ENCODE measurements at regions not wholly inside any gene's neighbourhood (a gene's known extent, or its start where the extent isn't known, plus 50 kb on each side); places are given as distances from the start of the nearest gene placed in this dataset.
"Not testable (repeated sequence)": the region's sequence is repeated elsewhere in the genome, so short reads cannot be mapped to it uniquely, and the experiment has no call there.

DNA sequence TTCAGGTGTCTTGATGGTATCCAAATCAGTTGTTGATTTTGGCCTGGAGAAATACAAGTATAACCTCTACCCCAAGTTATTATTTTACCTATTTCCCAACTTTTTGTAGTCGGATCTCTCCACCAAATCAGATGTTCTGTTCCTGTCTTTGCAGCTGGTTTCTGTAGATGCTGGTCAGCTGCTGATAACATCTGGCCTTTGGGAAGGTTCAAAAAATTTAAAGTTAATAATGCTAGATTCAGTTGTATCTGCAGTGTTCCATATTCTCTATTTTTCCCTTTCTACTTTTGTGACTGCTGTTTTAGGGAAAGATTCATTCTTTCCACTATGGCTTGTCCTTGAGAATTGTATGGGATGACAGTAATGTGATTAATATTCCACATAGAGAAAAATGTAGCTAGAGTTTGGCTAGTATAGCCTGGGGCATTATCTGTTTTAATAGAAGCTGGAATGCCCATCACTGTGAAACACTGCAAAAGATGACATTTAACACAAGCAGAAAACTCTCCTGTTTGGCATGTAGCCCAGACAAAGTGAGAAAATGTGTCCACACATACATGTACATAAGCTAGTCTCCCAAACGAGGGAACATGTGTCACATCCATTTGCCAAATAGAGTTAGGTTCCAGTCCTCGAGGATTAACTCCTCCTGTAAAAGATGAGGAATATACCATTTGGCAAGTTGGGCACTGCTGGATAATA is 99.2 kb downstream of the ZNF100 start:
- H3K27ac ChIP-seq (ENCODE audit: low read length, poor library complexity, severe bottlenecking), result not testable (repeated sequence)
- WGBS, result 47% methylated on average over 3 of the region's 3 CpGs

GRCh38 chr19:21655540-21656126 is 111.7 kb downstream of the ZNF100 start:
- no peaks in the 10 kb centered on the region for H3K27me3 ChIP-seq (ENCODE audit: control insufficient read depth in 1 of 2, insufficient read depth in 1 of 2, low read length in 2 of 2)
- no peak overlapping the region for H4K91ac ChIP-seq (ENCODE audit: low read length)
- peaks cover 49% of the 10 kb centered on the region for H3K9me3 ChIP-seq (ENCODE audit: control insufficient read depth, low read length)
- H2AFZ ChIP-seq (ENCODE audit: low read depth, low read length), result no peak overlapping the region
- no peak overlapping the region for H3K18ac ChIP-seq (ENCODE audit: low read depth in 1 of 2, low read length in 2 of 2)
- H2AK5ac ChIP-seq (ENCODE audit: low read length, severe bottlenecking), result no peak overlapping the region
- no peaks in the 10 kb centered on the region for H3K36me3 ChIP-seq (ENCODE audit: control insufficient read depth in 1 of 2, insufficient read depth in 2 of 2, low read depth in 1 of 2, low read length in 2 of 2)
- no peak overlapping the region for H2BK12ac ChIP-seq (ENCODE audit: low read length in 2 of 2)
- H3K14ac ChIP-seq (ENCODE audit: low read length in 2 of 2), result no peak overlapping the region
- no peaks in the 10 kb centered on the region for H3K4me1 ChIP-seq (ENCODE audit: control insufficient read depth, insufficient read depth, low read depth, low read length)
- no peak overlapping the region for H3K27ac ChIP-seq (ENCODE audit: low read length, poor library complexity, severe bottlenecking)
- H2BK5ac ChIP-seq (ENCODE audit: low read depth, low read length, poor library complexity, severe bottlenecking), result no peak overlapping the region
- no peak overlapping the region for H2BK120ac ChIP-seq (ENCODE audit: low read depth, low read length)
- DNase-seq, result no peak
- no peak overlapping the region for H3K23ac ChIP-seq (ENCODE audit: low read length in 2 of 2)
- 67% methylated on average over 3 of the region's 3 CpGs for WGBS
- no peak overlapping the region for H3K4ac ChIP-seq (ENCODE audit: low read depth in 1 of 2, low read length in 2 of 2)
- no peak overlapping the region for H4K8ac ChIP-seq (ENCODE audit: low read length)
- H3K4me3 ChIP-seq (ENCODE audit: insufficient read depth in 1 of 2, low read depth in 1 of 2, low read length in 2 of 2), result no peak overlapping the region
- H2BK15ac ChIP-seq (ENCODE audit: low read depth, poor library complexity, severe bottlenecking), result no peak overlapping the region
- no peaks in the 10 kb centered on the region for H3K79me1 ChIP-seq (replicated peaks; ENCODE audit: low read length, poor library complexity, severe bottlenecking)
- H3K4me2 ChIP-seq (ENCODE audit: low read length, poor library complexity, severe bottlenecking), result no peak overlapping the region
- no peak overlapping the region for H3K9ac ChIP-seq (ENCODE audit: low read length)

More for the DNA sequence above, 99.2 kb downstream of the ZNF100 start:
- not testable (repeated sequence) for H3K14ac ChIP-seq (ENCODE audit: low read length in 2 of 2); H2BK15ac ChIP-seq (ENCODE audit: low read depth, poor library complexity, severe bottlenecking); H3K4me2 ChIP-seq (ENCODE audit: low read length, poor library complexity, severe bottlenecking); H2BK5ac ChIP-seq (ENCODE audit: low read depth, low read length, poor library complexity, severe bottlenecking); H3K79me1 ChIP-seq (replicated peaks; ENCODE audit: low read length, poor library complexity, severe bottlenecking); DNase-seq; H3K36me3 ChIP-seq (ENCODE audit: control insufficient read depth in 1 of 2, insufficient read depth in 2 of 2, low read depth in 1 of 2, low read length in 2 of 2); H3K18ac ChIP-seq (ENCODE audit: low read depth in 1 of 2, low read length in 2 of 2); H2BK120ac ChIP-seq (ENCODE audit: low read depth, low read length); H4K8ac ChIP-seq (ENCODE audit: low read length); H3K23ac ChIP-seq (ENCODE audit: low read length in 2 of 2); H3K4ac ChIP-seq (ENCODE audit: low read depth in 1 of 2, low read length in 2 of 2); H2BK12ac ChIP-seq (ENCODE audit: low read length in 2 of 2); H3K4me1 ChIP-seq (ENCODE audit: control insufficient read depth, insufficient read depth, low read depth, low read length); H3K9ac ChIP-seq (ENCODE audit: low read length); H3K27me3 ChIP-seq (ENCODE audit: control insufficient read depth in 1 of 2, insufficient read depth in 1 of 2, low read length in 2 of 2); H3K4me3 ChIP-seq (ENCODE audit: insufficient read depth in 1 of 2, low read depth in 1 of 2, low read length in 2 of 2); H2AK5ac ChIP-seq (ENCODE audit: low read length, severe bottlenecking); H2AFZ ChIP-seq (ENCODE audit: low read depth, low read length); H4K91ac ChIP-seq (ENCODE audit: low read length)
- H3K9me3 ChIP-seq (ENCODE audit: control insufficient read depth, low read length), result peaks cover 15% of the 10 kb centered on the region

DNA sequence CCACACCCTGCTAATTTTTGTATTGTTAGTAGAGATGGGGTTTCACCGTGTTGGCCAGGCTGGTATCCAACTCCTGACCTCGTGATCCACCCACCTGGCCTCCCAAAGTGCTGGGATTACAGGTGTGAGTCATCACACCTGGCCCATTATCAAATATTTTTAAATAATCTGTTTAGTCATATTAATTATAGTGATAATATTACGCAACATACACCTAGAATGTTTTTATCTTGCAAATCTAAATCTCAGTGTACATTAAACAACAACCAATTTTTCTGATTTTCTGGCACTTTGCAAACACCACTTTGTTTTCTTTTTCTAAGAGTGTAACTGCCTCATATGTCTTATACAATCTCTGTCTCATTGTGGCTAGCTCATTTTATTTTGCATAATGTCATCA is 115.9 kb downstream of the ZNF100 start:
- not testable (repeated sequence) for H3K14ac ChIP-seq (ENCODE audit: low read length in 2 of 2); H3K36me3 ChIP-seq (ENCODE audit: control insufficient read depth in 1 of 2, insufficient read depth in 2 of 2, low read depth in 1 of 2, low read length in 2 of 2); H3K4me2 ChIP-seq (ENCODE audit: low read length, poor library complexity, severe bottlenecking); H2AK5ac ChIP-seq (ENCODE audit: low read length, severe bottlenecking); H3K27me3 ChIP-seq (ENCODE audit: control insufficient read depth in 1 of 2, insufficient read depth in 1 of 2, low read length in 2 of 2); H4K91ac ChIP-seq (ENCODE audit: low read length); H3K4ac ChIP-seq (ENCODE audit: low read depth in 1 of 2, low read length in 2 of 2); DNase-seq; H2AFZ ChIP-seq (ENCODE audit: low read depth, low read length); H2BK5ac ChIP-seq (ENCODE audit: low read depth, low read length, poor library complexity, severe bottlenecking); H3K4me3 ChIP-seq (ENCODE audit: insufficient read depth in 1 of 2, low read depth in 1 of 2, low read length in 2 of 2); H3K27ac ChIP-seq (ENCODE audit: low read length, poor library complexity, severe bottlenecking); H2BK120ac ChIP-seq (ENCODE audit: low read depth, low read length); H3K18ac ChIP-seq (ENCODE audit: low read depth in 1 of 2, low read length in 2 of 2); H2BK15ac ChIP-seq (ENCODE audit: low read depth, poor library complexity, severe bottlenecking); H2BK12ac ChIP-seq (ENCODE audit: low read length in 2 of 2); H3K4me1 ChIP-seq (ENCODE audit: control insufficient read depth, insufficient read depth, low read depth, low read length); H3K9ac ChIP-seq (ENCODE audit: low read length); H4K8ac ChIP-seq (ENCODE audit: low read length); H3K79me1 ChIP-seq (replicated peaks; ENCODE audit: low read length, poor library complexity, severe bottlenecking); H3K23ac ChIP-seq (ENCODE audit: low read length in 2 of 2)
- peaks cover 53% of the 10 kb centered on the region for H3K9me3 ChIP-seq (ENCODE audit: control insufficient read depth, low read length)
- WGBS, result no CpG with 5 or more reads among the region's 3 CpGs

DNA sequence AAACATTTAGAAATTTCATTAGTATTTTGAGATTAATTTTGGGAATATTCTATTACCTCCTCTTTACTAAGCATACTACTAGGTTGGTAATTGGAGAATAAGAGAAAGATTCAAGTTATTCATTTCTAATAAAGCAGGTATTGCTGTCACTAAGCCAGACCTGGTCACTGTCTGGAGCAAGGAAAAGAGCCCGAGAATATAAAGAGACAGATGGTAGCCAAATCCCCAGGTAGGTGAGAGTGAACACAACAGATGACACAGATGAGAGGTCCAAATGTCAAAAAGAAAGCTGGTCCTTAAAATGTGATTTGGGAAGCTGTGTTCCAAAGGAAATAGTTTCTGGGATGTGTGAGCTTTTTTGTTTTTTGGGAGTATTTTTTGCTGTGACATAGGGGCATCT is 128.6 kb downstream of the ZNF100 start:
- no peaks in the 10 kb centered on the region for H3K27me3 ChIP-seq (ENCODE audit: control insufficient read depth in 1 of 2, insufficient read depth in 1 of 2, low read length in 2 of 2)
- 47% methylated on average over 1 of the region's 1 CpG for WGBS
- no peak overlapping the region for H2BK120ac ChIP-seq (ENCODE audit: low read depth, low read length)
- H3K4me1 ChIP-seq (ENCODE audit: control insufficient read depth, insufficient read depth, low read depth, low read length), result no peaks in the 10 kb centered on the region
- no peak overlapping the region for H3K9ac ChIP-seq (ENCODE audit: low read length)
- no peak overlapping the region for H3K14ac ChIP-seq (ENCODE audit: low read length in 2 of 2)
- H2BK5ac ChIP-seq (ENCODE audit: low read depth, low read length, poor library complexity, severe bottlenecking), result no peak overlapping the region
- H4K8ac ChIP-seq (ENCODE audit: low read length), result no peak overlapping the region
- no peak overlapping the region for H2AK5ac ChIP-seq (ENCODE audit: low read length, severe bottlenecking)
- H3K23ac ChIP-seq (ENCODE audit: low read length in 2 of 2), result no peak overlapping the region
- no peak overlapping the region for H3K18ac ChIP-seq (ENCODE audit: low read depth in 1 of 2, low read length in 2 of 2)
- H3K4me2 ChIP-seq (ENCODE audit: low read length, poor library complexity, severe bottlenecking), result no peak overlapping the region
- H3K27ac ChIP-seq (ENCODE audit: low read length, poor library complexity, severe bottlenecking), result no peak overlapping the region
- H2AFZ ChIP-seq (ENCODE audit: low read depth, low read length), result no peak overlapping the region
- no peaks in the 10 kb centered on the region for H3K36me3 ChIP-seq (ENCODE audit: control insufficient read depth in 1 of 2, insufficient read depth in 2 of 2, low read depth in 1 of 2, low read length in 2 of 2)
- H2BK15ac ChIP-seq (ENCODE audit: low read depth, poor library complexity, severe bottlenecking), result no peak overlapping the region
- DNase-seq, result no peak
- no peak overlapping the region for H2BK12ac ChIP-seq (ENCODE audit: low read length in 2 of 2)
- H4K91ac ChIP-seq (ENCODE audit: low read length), result no peak overlapping the region
- H3K4ac ChIP-seq (ENCODE audit: low read depth in 1 of 2, low read length in 2 of 2), result no peak overlapping the region
- no peak overlapping the region for H3K4me3 ChIP-seq (ENCODE audit: insufficient read depth in 1 of 2, low read depth in 1 of 2, low read length in 2 of 2)
- no peaks in the 10 kb centered on the region for H3K79me1 ChIP-seq (replicated peaks; ENCODE audit: low read length, poor library complexity, severe bottlenecking)
- peaks cover 23% of the 10 kb centered on the region for H3K9me3 ChIP-seq (ENCODE audit: control insufficient read depth, low read length)
